Heart left ventricle (tissue), 16 donors: ENCODE measurements at regions not wholly inside any gene's neighbourhood (a gene's known extent, or its start where the extent isn't known, plus 50 kb on each side); places are given as distances from the start of the nearest gene placed in this dataset.

Experiments
- ATAC-seq, 4 donors: fragments of 200-7000 bp; cut with Tn5 transposase; one replicate each; pipeline ENCODE4 v1.9.1; 2020 to 2022; ENCODE audit warnings: moderate library complexity in 4 of 4, mild to moderate bottlenecking in 3 of 4, moderate number of reproducible peaks in 1 of 4
- DNase-seq, 5 donors: peaks; one replicate each; pipeline ENCODE4 v3.0.0-alpha.2; 2020
- H3K27ac ChIP-seq, 12 donors: fragments of 200-600 bp; sonication (generic) in 4 of 12; one replicate each; pipeline versions ENCODE4 v1.5.0 to v1.8.0; 2016 to 2022; ENCODE audit warnings: mild to moderate bottlenecking in 2 of 12
- H3K27me3 ChIP-seq, 9 donors: fragments of 200-600 bp; sonication (generic) in 2 of 9; one replicate each; pipeline versions ENCODE4 v1.5.1 to v1.8.0; 2016 to 2022; ENCODE audit warnings: mild to moderate bottlenecking in 3 of 9
- H3K36me3 ChIP-seq, 9 donors: fragments of 200-600 bp; sonication (generic) in 2 of 9; one replicate each; pipeline versions ENCODE4 v1.5.0 to v1.8.0; 2018 to 2022; ENCODE audit warnings: mild to moderate bottlenecking in 2 of 9
- H3K4me1 ChIP-seq, 12 donors: fragments of 200-600 bp; sonication (generic) in 4 of 12; one replicate each; pipeline versions ENCODE4 v1.5.0 to v1.8.0; 2016 to 2022; ENCODE audit warnings: mild to moderate bottlenecking in 3 of 12
- H3K4me3 ChIP-seq, 12 donors: fragments of 200-600 bp; sonication (generic) in 4 of 12; one replicate each; pipeline versions ENCODE4 v1.5.0 to v1.8.0; 2017 to 2022; ENCODE audit warnings: mild to moderate bottlenecking in 9 of 12, moderate library complexity in 4 of 12
- H3K9me3 ChIP-seq, 12 donors: fragments of 200-600 bp; sonication (generic) in 4 of 12; one replicate each; pipeline versions ENCODE4 v1.5.0 to v1.8.0; 2016 to 2022; ENCODE audit warnings: mild to moderate bottlenecking in 1 of 12
- POLR2A ChIP-seq, 2 donors: fragments of 450-650 bp; IDR thresholded peaks; one replicate each; pipeline ENCODE4 v1.6.1; 2017; ENCODE audit warnings: antibody characterized with exemption in 2 of 2, mild to moderate bottlenecking in 2 of 2, moderate library complexity in 2 of 2
- WGBS, 4 donors: extraction: QIAGEN DNeasy Blood & Tissue Kit in 2 of 4; methylation state at CpG; one replicate each; pipeline versions ENCODE4 v1.1.5 to v1.1.7; 2013 to 2018; 5-methylcytosine and 5-hydroxymethylcytosine counted together
- intact Hi-C, 10 donors: fragments of 100-400 bp; cut with DNase I; formaldehyde crosslinking; loops; one replicate each; pipeline versions ENCODE4 v1.11.1 to v1.14.2; 2022
- TF ChIP-seq, protein P1 (sequence below), 12 donors: fragments of 200-600 bp; sonication (generic) in 4 of 12; IDR thresholded peaks; one replicate each; pipeline versions ENCODE4 v1.5.0 to v1.8.0; 2018 to 2022; ENCODE audit warnings: antibody characterized with exemption in 12 of 12, mild to moderate bottlenecking in 5 of 12
- donor health status: ischemic (EF 13 %, LVEDD 7.1; RV severe dilation, severe dysfunction).
- donor health status: healthy with polysubstance abuse.
- donor health status: DM: no; HTN: yes; CAD: no.
- donor health status: DM: no; HTN: no; CAD: no.
- donor health status: ischemic (EF 25% LVEDD 6.9; RV normal size, moderate dysfunction).
- donor health status: ischemic (EF 25% LVEDD 5.7; RV mildly dilated, moderate dysfunction).
- donor health status: healthy.
- donor health status: DM: yes; HTN: yes; CAD: no.
- donor health status: ischemic (EF 35%, LVEDD 5.7; RV mildly dilated, moderate dysfunction).
- donor health status: nonischemic (EF 11% LVEDD 7.7; RV severe dilation, severe dysfunction).
- donor health status: DM: yes; HTN: yes; CAD: no.
- donor health status: PGD.
- donor health status: ischemic (EF 29% LVEDD 5.4; RV normal size, mild dysfunction).
- donor health status: nonischemic (EF 23%, LVEDD 6.1; RV moderate dilation, normal function).

- Histone ChIP-seq H3K27ac (no peak overlapping the region), H3K4me1 (peaks cover 4 to 82% (median 54%) of the 10 kb centered on the region in 12 donors), H3K27me3 (peaks cover 0 to 14% (median 0%) of the 10 kb centered on the region in 9 donors), H3K36me3 (peaks cover 0 to 53% (median 22%) of the 10 kb centered on the region in 9 donors), H3K4me3 (peak overlapping the region in 1 of 12 donors; percentile 14), H3K9me3 (no peaks in the 10 kb centered on the region)
- intact Hi-C loops, result no loop called here
- DNase-seq (no peak), ATAC-seq (peak in 2 of 4 donors; percentile 30 to 54)
- no peak for TF ChIP-seq POLR2A (IDR thresholded peaks at IDR 0.05)
- TF ChIP-seq, protein P1, sequence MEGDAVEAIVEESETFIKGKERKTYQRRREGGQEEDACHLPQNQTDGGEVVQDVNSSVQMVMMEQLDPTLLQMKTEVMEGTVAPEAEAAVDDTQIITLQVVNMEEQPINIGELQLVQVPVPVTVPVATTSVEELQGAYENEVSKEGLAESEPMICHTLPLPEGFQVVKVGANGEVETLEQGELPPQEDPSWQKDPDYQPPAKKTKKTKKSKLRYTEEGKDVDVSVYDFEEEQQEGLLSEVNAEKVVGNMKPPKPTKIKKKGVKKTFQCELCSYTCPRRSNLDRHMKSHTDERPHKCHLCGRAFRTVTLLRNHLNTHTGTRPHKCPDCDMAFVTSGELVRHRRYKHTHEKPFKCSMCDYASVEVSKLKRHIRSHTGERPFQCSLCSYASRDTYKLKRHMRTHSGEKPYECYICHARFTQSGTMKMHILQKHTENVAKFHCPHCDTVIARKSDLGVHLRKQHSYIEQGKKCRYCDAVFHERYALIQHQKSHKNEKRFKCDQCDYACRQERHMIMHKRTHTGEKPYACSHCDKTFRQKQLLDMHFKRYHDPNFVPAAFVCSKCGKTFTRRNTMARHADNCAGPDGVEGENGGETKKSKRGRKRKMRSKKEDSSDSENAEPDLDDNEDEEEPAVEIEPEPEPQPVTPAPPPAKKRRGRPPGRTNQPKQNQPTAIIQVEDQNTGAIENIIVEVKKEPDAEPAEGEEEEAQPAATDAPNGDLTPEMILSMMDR (IDR thresholded peaks at IDR 0.05), result no peak
- WGBS, 4 donors, result 36 to 51% (median 43%) methylated on average over 3 of the region's 3 CpGs
Measured at GRCh38 chr6:71414486-71414885, 125.9 kb downstream of the OGFRL1 start.

DNA sequence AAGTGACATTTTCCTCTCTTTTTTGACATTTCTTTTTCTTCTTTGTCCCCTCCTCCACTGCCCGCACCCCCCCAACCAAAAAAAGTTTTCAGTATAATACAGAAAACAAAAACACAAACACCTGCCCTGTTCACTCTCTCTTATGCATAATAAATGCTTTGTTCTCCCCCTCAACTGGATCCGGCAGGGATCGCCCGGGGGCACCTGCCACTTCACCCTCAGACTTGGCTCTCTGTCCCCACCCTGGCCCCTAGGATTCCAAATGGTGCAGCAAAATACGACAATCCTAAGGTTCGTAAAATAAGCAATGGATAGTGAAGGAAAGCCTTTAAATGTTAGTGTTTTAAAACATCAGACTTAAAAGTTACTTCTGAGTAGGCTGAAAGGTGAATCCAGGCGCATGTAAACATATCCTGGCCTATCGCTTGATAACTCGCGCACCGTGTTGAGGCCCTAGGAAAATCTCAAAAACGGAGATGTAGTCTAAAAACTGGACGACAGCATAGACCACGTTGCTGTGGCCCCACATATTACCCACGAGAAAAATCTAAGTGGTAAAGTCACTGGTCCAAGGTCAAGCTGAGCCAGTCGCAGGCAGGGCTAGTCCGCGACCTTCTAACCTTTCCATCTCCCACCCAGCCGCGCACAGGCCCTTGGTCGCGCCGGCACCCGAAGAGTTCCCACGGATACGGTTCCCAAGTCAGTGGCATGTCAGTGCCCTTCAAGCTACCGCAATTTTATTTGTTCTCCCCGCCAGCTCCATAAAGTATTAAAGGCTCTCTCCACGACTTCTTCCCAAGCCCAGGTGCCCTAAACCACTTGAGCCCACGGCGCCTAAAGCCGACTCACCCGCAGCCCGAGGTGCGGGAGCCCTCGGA lies 130.8 kb downstream of the OGFRL1 start:
- intact Hi-C loops, result loop anchor here in 7 of 10 donors (2.0 to 10.0 kb wide), 5 partner anchors 27 to 132 kb away; partner anchors contain the start of gene OGFRL1 (in 1 of the 7)
- H3K4me1 ChIP-seq, result peaks cover 4 to 39% (median 28%) of the 10 kb centered on the region in 12 donors
- H3K9me3 ChIP-seq, result no peaks in the 10 kb centered on the region
- H3K36me3 ChIP-seq, result peaks cover 0 to 28% (median 22%) of the 10 kb centered on the region in 9 donors
- DNase-seq (peak in 3 of 5 donors; percentile 30 to 45 (median 34)), ATAC-seq (peak in 3 of 4 donors; percentile 16 to 42 (median 19))
- peak overlapping the region; percentile 89 to 99 (median 97) for H3K27ac ChIP-seq
- 5 to 11% (median 6%) methylated on average over 34 to 36 of the region's 36 CpGs for WGBS, 4 donors
- peak overlapping the region; percentile 74 to 94 (median 88) for H3K4me3 ChIP-seq
- TF ChIP-seq POLR2A (IDR thresholded peaks at IDR 0.05), result peak in 1 of 2 donors; percentile 29
- TF ChIP-seq, protein P1 (IDR thresholded peaks at IDR 0.05), result no peak
- H3K27me3 ChIP-seq, result peaks cover 0 to 20% (median 0%) of the 10 kb centered on the region in 9 donors

DNA sequence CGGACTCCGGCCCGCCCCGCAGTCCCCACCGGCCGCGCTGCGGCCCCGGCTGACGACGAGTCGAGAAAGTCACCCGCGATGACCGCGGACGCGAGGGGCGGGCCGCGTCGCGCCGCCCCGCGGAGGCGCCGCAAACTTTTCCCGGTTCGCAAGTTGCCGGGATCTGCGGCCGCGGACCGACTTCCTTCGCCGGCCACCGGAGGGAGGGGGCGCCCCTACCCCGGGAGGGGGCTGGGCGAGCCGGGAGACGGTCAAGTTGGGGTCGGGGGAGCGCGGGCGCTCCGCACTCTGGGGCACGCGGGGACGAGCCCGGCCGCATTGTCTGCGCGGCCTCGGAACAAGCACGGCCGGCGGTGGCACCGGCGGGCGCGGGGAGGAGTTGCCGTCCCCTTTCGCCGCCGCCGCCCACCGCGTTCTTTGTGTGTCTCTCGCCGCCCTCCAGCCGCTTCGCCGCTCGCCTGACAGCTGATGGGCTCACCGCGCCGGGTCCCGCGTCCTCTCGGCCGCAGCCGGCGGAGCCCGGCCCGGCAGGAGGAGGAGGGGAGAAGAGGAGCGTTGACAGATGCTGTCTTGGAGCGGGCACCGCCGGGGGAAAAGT lies 131.6 kb downstream of the OGFRL1 start:
- DNase-seq (peak; percentile 62 to 83 (median 76)), ATAC-seq (peak in 3 of 4 donors; percentile 35 to 73 (median 68))
- peak overlapping the region; percentile 74 to 94 (median 88) for H3K4me3 ChIP-seq
- H3K27me3 ChIP-seq, result peaks cover 0 to 20% (median 0%) of the 10 kb centered on the region in 9 donors
- peak overlapping the region; percentile 89 to 99 (median 97) for H3K27ac ChIP-seq
- H3K9me3 ChIP-seq, result no peaks in the 10 kb centered on the region
- WGBS, 4 donors, result 0 to 1% (median 0%) methylated on average over 27 to 91 of the region's 91 CpGs
- peaks cover 0 to 21% (median 20%) of the 10 kb centered on the region in 9 donors for H3K36me3 ChIP-seq
- intact Hi-C loops, result loop anchor here in 6 of 10 donors (2.0 to 10.0 kb wide), 4 partner anchors 33 to 133 kb away; partner anchors contain the start of gene OGFRL1 (in 1 of the 6)
- H3K4me1 ChIP-seq, result peaks cover 4 to 32% (median 21%) of the 10 kb centered on the region in 12 donors
- TF ChIP-seq, protein P1 (IDR thresholded peaks at IDR 0.05), result peak in 11 of 12 donors; percentile 20 to 63 (median 45)
- no peak for TF ChIP-seq POLR2A (IDR thresholded peaks at IDR 0.05)
